Activated CD8-positive, alpha-beta memory T cell treated with anti-CD3 and anti-CD28 coated beads, Interleukin-2, amount 50 U/mL, for 4 hours (primary cell): ENCODE measurements at regions not wholly inside any gene's neighbourhood (a gene's known extent, or its start where the extent isn't known, plus 50 kb on each side); places are given as distances from the start of the nearest gene placed in this dataset.
"Not testable (repeated sequence)": the region's sequence is repeated elsewhere in the genome, so short reads cannot be mapped to it uniquely, and the experiment has no call there.

Source experiments
- DNase-seq: peaks from one replicate; pipeline ENCODE4 v3.0.0-alpha.2; 2020

GRCh38 chr21:17114045-17114444 is 398.8 kb upstream of the CXADR start:
- no peak for DNase-seq

- no peak for DNase-seq
These were observed 394.0 kb upstream of the CXADR start for GRCh38 chr21:17118638-17119384.

DNA sequence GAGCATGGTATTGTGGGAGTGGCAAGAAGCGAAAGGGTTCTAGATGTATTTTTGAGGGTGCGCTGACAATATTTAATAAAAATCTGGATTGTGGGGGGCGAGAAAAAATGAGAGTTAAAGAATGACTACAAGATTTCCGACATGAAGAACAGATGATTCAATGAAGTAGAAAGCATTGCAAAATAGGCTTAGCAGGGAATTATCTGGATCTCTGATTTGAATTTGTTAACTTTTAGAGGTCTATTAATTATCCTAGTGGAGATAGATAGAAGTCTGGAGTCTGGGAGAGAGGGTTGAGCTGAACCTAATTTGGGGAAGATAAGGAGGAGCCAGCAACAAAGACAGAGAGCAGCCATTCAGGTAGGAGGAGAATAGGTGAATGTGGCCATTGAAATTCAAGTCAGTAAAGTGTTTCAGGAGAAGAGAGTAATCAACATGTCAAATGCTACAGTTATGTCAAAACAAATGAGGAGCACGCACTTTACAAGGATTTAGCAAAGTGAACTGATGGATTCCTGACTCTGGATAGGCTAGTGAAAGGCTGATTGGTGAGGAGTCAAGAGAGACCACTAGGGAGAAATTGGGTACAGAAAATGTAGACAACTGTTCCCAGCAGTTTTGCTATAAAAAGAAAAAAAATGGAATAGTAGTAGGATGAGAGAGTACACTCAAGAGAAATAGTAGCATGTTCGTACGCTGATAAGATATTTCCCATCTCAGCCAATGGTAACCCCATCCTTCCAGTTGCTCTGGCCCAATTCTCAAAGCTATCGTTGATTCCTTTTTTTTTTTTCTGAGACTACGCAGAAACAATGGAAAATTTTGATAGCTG is 393.2 kb upstream of the CXADR start:
- no peak for DNase-seq

GRCh38 chr21:17127395-17127794 is 385.4 kb upstream of the CXADR start:
- DNase-seq = not testable (repeated sequence)

GRCh38 chr21:17128132-17128531 is 384.7 kb upstream of the CXADR start:
- no peak for DNase-seq

- DNase-seq = not testable (repeated sequence)
These were observed 373.7 kb upstream of the CXADR start for GRCh38 chr21:17139159-17139558.

- DNase-seq = no peak
These were observed 373.1 kb upstream of the CXADR start for GRCh38 chr21:17139696-17140095.

GRCh38 chr21:17146426-17146825 is 366.4 kb upstream of the CXADR start:
- DNase-seq = no peak

GRCh38 chr21:17159697-17160096 is 353.1 kb upstream of the CXADR start:
- no peak for DNase-seq

GRCh38 chr21:17185674-17186073 is 327.2 kb upstream of the CXADR start:
- no peak for DNase-seq

DNA sequence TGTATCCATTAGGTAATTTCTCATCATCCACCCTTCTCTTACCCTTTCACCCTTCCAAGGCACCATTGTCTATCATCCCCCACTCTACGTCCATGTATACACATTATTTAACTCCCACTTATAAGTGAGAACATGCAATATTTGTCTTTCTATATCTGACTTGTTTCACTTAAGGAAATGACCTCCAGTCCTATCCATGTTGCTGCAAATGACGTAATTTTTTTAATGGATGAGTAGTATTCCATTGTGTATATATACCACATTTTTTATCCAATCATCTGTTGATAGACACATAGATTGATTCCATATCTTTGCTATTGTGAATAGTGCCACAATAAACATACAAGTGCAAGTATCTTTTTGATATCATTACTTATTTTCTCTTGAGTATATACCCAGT is 322.9 kb upstream of the CXADR start:
- no peak for DNase-seq

DNA sequence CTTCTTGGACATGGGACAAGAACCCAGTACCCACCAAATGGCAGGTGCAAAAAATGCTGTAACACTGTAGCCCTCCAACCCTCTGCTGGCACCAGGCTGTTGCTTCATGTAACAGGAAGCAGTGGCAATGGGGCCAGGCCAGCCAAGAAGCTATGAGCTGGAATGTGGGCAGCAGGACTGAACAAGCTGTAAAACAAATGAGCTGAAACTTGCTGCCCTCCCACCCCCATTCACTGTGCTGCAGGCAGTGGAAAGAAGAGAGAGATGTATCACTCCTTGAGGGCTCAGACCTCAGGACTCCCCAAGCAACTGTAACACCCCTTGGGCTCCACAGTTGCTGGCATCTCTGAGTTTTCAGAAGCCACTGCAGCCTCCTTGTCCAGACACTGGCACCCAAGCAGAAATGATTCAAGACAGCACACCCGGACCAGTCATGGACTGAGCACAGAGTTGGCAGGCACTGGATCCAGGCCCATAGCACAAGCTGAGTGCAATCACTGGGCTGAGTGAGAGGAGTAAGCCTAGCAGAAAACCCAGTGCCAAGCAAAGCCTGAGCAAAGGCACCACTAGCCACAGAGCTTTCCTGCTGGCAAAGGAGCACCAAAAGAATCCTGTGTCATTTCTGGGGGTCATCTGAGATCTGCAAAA is 321.4 kb upstream of the CXADR start:
- DNase-seq = no peak

DNA sequence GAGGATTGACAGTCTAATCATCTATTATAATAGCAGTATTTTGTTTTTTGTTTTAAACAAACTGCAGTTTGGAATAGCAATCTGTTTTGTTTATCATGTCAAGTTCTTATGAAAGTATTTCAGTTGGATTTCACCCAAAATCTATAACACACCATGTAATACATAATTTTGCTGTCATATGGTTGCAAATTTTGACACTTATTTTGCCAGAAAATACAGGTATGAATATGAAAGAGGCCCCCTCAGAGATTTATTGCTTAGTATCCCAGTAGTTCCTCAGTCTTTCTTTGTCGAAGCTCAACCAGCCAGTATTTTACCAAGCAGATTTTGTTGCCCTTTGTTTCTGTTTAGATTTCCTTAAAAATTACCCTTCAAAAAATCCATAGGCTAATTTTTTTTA is 317.5 kb upstream of the CXADR start:
- no peak for DNase-seq

DNA sequence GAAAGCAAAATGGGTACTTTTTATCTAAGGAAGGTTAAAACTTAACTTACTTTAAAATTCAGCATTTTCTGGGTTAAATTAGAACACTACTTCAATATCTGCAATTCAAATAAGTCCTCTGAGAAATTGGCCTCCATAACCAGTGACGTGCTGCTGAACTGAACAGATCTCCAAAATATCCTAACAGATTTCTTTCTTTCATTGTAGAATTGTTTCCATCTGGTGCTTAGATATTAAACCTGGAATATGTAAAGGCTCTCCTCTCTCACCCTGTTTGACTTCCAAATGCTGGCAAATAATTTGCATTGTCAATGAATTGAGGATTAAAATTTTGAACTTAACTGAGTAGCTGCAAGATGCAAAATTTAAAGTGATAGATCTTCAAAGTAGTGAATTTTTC is 316.9 kb upstream of the CXADR start:
- DNase-seq = no peak

GRCh38 chr21:17196623-17197022 is 316.2 kb upstream of the CXADR start:
- DNase-seq = no peak

GRCh38 chr21:17197996-17198395 is 314.8 kb upstream of the CXADR start:
- DNase-seq = no peak

GRCh38 chr21:17200250-17200649 is 312.6 kb upstream of the CXADR start:
- no peak for DNase-seq

GRCh38 chr21:17201741-17202260 is 311.0 kb upstream of the CXADR start:
- no peak for DNase-seq

DNA sequence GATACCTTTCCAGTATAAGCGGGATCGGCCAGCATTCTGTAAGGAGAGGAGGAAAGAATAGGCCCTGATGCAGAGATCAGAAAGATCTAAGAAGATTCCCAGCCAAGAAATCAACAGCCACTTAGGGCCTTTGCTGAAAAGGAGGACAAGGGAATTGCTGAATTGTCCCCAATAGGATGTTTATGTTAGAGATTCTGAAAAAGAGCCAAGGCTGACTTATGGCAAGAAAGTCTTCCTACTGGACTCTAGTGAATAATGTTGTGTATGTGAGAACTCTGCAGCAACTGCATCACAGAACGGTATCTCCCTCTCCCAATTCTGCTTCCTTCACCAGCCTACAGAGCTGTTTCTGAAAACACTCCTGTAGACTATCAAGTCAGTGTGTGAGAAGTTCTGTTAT is 298.0 kb upstream of the CXADR start:
- DNase-seq = no peak

DNA sequence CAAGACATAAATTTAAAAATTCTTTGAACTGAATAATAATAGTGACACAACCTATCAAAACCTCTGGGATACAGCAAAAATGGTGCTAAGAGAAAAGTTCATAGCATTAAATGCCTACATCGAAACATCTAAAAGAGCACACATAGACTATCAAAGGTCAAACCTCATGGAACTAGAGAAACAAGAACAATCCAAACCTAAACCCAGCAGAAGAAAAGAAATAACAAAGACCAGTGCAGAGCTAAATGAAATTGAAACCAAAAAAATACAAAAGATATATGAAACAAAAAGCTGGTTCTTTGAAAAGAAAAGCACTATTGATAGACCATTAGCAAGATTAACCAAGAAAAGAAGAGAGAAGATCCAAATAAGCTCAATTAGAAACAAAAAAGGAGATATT is 293.8 kb upstream of the CXADR start:
- not testable (repeated sequence) for DNase-seq

DNA sequence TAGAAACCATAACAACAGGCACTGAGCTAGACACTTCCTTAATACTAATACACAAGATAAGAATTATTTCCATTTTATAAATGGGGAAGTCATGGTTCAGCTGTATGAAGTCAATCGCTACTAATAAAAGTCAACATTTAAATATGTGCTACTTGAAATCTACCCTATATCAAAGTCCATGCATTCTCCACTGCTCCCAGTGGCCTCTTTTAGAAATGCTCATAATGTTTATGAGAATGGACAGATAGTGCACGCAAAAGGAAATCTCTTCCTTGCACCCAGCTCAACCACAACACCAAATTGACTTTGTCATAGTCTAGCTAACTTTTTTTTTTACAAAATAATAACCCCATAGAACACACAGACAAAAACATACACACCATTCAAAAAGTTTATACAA is 281.7 kb upstream of the CXADR start:
- no peak for DNase-seq

- no peak for DNase-seq
These were observed 281.1 kb upstream of the CXADR start for GRCh38 chr21:17231771-17232170.

GRCh38 chr21:17238468-17238867 is 274.4 kb upstream of the CXADR start:
- no peak for DNase-seq

DNA sequence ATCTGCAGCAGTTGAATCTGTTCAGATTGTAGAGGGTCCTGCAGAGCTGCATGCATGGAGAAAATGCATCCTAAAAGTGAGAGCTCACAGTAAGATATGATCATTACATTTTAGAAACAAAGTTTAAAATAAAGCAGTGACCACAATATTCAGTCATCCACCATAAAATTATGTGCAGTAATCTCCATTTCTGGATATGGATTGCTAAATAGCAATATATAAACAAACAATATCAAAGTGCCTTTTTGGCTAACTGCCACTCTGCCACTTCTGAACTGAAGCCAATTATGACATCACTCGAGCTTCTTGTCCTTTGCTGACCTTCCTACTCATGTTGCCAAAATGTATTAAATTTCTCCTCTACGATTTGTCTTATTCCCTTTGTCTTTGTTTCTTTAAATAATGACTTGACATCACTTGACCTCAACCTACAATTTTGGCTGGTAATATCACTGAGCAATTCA is 262.0 kb upstream of the CXADR start:
- DNase-seq = no peak
